Choroid plexus epithelial cell (primary cell): ENCODE measurements at regions not wholly inside any gene's neighbourhood (a gene's known extent, or its start where the extent isn't known, plus 50 kb on each side); places are given as distances from the start of the nearest gene placed in this dataset.

ENCODE experiments used
- DNase-seq: peaks from one replicate; pipeline ENCODE4 v3.0.0-alpha.2; 2010; ENCODE audit warnings: low read depth
- H3K4me3 ChIP-seq: 2 replicates; pipeline ENCODE4 v1.5.1; 2011; ENCODE audit warnings: low read depth, mild to moderate bottlenecking, control low read depth, low read length, moderate library complexity
- TF ChIP-seq, protein P1 (sequence below): conservative IDR thresholded peaks from 2 replicates; pipeline ENCODE4 v1.5.1; 2011; ENCODE audit warnings: low read depth, mild to moderate bottlenecking, control low read depth, inconsistent platforms, low read length, moderate library complexity

DNA sequence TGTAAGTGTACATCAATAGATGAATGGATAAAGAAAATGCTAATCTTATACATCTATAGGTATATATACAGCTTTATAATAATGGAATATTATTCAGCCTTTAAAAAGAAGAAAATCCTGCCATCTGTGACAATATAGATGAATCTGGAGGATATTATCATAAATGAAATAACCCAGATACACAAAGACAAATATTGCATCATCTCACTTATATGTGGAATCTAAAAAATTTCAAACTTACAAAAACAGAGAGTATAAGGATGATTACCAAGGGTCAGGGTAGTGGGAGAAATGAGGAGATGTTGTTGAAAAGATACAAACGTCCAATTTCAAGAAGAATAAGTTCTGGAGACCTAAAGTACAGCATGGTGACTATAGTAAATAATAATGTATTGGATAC lies 85.4 kb upstream of the AGTR1 start:
- no peak overlapping the region for H3K4me3 ChIP-seq
- peak; percentile 27 for DNase-seq
- TF ChIP-seq, protein P1, sequence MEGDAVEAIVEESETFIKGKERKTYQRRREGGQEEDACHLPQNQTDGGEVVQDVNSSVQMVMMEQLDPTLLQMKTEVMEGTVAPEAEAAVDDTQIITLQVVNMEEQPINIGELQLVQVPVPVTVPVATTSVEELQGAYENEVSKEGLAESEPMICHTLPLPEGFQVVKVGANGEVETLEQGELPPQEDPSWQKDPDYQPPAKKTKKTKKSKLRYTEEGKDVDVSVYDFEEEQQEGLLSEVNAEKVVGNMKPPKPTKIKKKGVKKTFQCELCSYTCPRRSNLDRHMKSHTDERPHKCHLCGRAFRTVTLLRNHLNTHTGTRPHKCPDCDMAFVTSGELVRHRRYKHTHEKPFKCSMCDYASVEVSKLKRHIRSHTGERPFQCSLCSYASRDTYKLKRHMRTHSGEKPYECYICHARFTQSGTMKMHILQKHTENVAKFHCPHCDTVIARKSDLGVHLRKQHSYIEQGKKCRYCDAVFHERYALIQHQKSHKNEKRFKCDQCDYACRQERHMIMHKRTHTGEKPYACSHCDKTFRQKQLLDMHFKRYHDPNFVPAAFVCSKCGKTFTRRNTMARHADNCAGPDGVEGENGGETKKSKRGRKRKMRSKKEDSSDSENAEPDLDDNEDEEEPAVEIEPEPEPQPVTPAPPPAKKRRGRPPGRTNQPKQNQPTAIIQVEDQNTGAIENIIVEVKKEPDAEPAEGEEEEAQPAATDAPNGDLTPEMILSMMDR, result no peak

DNA sequence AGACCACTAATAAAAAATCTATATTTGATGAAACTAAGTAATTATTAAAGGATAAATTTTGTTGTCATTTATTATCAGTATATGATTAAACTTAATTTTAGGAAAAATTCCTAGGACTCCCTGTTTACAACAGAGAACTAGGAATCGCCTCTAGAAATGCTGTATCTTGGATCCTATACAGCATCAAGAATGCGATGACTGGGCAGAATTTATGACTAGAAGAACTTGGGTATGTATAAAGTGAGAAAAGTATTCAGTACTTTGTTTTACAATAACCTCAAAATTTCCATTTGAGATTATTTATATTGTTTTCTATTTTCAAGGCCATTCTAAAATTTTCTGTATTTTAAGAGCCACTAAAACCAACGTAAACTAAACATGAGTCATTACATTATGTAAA lies 82.3 kb upstream of the AGTR1 start:
- TF ChIP-seq, protein P1, result no peak
- no peak overlapping the region for H3K4me3 ChIP-seq
- DNase-seq, result no peak

DNA sequence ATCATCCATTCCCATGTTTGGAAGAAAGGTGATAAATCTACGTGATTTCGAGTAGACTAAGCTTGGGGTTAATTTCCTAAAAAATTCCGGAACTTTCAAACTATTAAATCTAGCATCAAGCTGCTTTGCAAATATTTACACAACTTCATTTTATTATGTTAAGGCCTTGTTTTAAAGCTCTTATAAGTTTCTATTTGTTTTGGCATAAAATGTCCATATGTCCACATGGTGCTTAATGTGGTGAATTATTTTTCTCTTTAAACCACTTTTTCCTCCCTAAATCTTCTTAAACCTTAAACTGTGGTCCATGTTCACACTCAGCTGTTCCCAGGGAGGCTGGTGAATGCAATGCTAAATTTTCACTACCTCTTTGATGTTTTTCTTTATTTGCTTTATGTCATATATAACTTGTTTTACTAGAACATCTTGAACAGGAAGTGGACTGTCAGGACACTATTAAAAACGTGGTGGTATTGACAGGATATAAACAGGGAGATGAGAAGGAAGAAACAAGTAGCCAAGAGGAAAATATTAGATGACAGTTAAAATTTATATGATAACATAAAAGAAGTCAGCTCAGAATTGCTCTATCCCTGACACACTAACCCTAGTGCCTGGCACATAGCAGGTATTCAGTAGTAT lies 72.5 kb upstream of the AGTR1 start:
- no peak overlapping the region for H3K4me3 ChIP-seq
- DNase-seq, result no peak
- TF ChIP-seq, protein P1, result no peak

- DNase-seq, result no peak
- no peak overlapping the region for H3K4me3 ChIP-seq
- TF ChIP-seq, protein P1, result no peak
These were observed 71.7 kb upstream of the AGTR1 start for GRCh38 chr3:148625991-148626390.

GRCh38 chr3:148629006-148629405 lies 68.7 kb upstream of the AGTR1 start:
- TF ChIP-seq, protein P1, result no peak
- DNase-seq, result no peak
- H3K4me3 ChIP-seq, result no peak overlapping the region

GRCh38 chr3:148631124-148631903 lies 66.4 kb upstream of the AGTR1 start:
- TF ChIP-seq, protein P1, result peak; percentile 63
- peak; percentile 46 for DNase-seq
- H3K4me3 ChIP-seq, result no peak overlapping the region
